ENCODE measurements at regions not wholly inside any gene's neighbourhood (a gene's known extent, or its start where the extent isn't known, plus 50 kb on each side); places are given as distances from the start of the nearest gene placed in this dataset.

DNA sequence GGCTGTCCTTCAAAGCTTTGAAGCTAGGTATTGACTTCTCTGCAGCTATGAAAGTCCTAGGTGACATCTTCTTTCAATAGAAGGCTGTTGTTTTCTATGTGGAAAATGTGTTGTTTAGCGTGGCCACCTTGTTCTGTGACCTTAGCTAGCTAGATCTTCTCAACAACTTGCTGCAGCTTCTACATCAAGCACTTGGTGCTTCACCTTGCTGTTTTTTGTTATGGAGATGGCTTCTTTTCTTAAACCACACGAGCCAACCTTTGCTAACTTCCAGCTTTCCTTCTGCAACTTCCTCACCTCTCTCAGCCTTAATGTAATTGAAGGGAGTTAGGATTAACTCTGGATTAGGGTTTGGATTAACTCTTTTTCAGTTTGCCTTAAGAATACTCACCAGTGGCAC, 128.6 kb upstream of the MMS22L start:
- Histone ChIP-seq H3K36me3 (ENCODE audit: control insufficient read depth, insufficient read depth, low read length) (no peaks in the 10 kb centered on the region), H3K27me3 (ENCODE audit: control insufficient read depth, insufficient read depth, low read length) (no peaks in the 10 kb centered on the region), H3K4me3 (ENCODE audit: low read depth, low read length) (no peak overlapping the region)
- no peak for TF ChIP-seq CTCF (IDR thresholded peaks at IDR 0.05; ENCODE audit: insufficient read depth, low read depth, low read length)
- DNase-seq (ENCODE audit: low read depth), result no peak
- POLR2A ChIA-PET, result no interaction called here
- CTCF ChIA-PET, result interaction anchor here (0.7 to 1.4 kb wide), 2 partner anchors 26 to 197 kb away, joined by 3 read pairs; no protein-coding TSS in a partner anchor

DNA sequence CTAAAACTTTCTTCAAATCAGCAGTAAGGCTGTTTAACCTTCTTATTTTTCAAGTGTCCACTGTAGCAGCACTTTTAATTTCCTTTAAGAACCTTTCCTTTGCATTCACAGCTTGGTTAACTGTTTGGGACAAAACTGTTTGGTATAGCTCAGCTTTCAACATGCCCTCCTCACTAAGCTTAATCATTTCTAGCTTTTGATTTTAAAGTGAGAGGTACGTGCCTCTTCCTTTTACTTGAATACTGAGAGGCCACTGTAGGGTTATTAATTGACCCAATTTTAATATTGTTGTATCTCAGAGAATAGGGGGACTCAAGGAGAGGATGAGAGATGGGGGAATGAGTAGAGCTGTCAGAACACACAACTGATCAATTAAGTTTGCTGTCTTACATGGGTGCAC, 129.5 kb upstream of the MMS22L start:
- Histone ChIP-seq H3K4me3 (ENCODE audit: low read depth, low read length) (no peak overlapping the region), H3K36me3 (ENCODE audit: control insufficient read depth, insufficient read depth, low read length) (no peaks in the 10 kb centered on the region), H3K27me3 (ENCODE audit: control insufficient read depth, insufficient read depth, low read length) (no peaks in the 10 kb centered on the region)
- POLR2A ChIA-PET, result no interaction called here
- CTCF ChIA-PET, result interaction anchor here (1.4 kb wide), 1 partner anchor 198 kb away, joined by 3 read pairs; no protein-coding TSS in a partner anchor
- no peak for DNase-seq (ENCODE audit: low read depth)
- TF ChIP-seq CTCF (IDR thresholded peaks at IDR 0.05; ENCODE audit: insufficient read depth, low read depth, low read length), result no peak

- ChIA-PET POLR2A (no interaction called here), CTCF (interaction anchor here (1.1 kb wide), 1 partner anchor 10 kb away, joined by 3 read pairs; no protein-coding TSS in a partner anchor)
- H3K4me3 ChIP-seq (ENCODE audit: low read depth, low read length), result no peak overlapping the region
- H3K27me3 ChIP-seq (ENCODE audit: control insufficient read depth, insufficient read depth, low read length), result no peaks in the 10 kb centered on the region
- no peak for TF ChIP-seq CTCF (IDR thresholded peaks at IDR 0.05; ENCODE audit: insufficient read depth, low read depth, low read length)
- DNase-seq (ENCODE audit: low read depth), result no peak
- H3K36me3 ChIP-seq (ENCODE audit: control insufficient read depth, insufficient read depth, low read length), result no peaks in the 10 kb centered on the region
Measured at GRCh38 chr6:97422171-97422570, 139.2 kb upstream of the MMS22L start.

DNA sequence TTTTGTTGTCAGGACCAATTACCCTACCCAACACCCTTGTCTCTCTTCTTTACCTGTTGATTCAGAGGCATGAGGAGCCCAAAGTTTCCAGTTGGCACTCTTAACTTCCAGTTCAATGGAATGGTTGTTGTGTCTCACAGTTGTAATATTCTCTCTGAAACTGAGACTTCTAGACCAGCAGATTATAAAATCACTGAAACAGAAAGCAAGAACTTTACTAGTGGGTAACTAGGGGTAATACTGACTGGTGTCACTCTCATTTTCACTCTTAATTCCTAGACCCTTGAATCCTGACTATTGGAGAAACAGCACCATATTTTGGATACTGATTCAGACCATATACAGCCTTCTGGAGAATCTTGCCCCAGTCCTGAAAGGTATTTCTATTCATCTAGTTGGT, 140.2 kb upstream of the MMS22L start:
- ChIA-PET CTCF (no interaction called here), POLR2A (no interaction called here)
- H3K36me3 ChIP-seq (ENCODE audit: control insufficient read depth, insufficient read depth, low read length), result no peaks in the 10 kb centered on the region
- TF ChIP-seq CTCF (IDR thresholded peaks at IDR 0.05; ENCODE audit: insufficient read depth, low read depth, low read length), result no peak
- H3K4me3 ChIP-seq (ENCODE audit: low read depth, low read length), result no peak overlapping the region
- no peaks in the 10 kb centered on the region; the same call in 1 of the 2 replicates for H3K27me3 ChIP-seq (ENCODE audit: control insufficient read depth, insufficient read depth, low read length)
- DNase-seq (ENCODE audit: low read depth), result no peak

DNA sequence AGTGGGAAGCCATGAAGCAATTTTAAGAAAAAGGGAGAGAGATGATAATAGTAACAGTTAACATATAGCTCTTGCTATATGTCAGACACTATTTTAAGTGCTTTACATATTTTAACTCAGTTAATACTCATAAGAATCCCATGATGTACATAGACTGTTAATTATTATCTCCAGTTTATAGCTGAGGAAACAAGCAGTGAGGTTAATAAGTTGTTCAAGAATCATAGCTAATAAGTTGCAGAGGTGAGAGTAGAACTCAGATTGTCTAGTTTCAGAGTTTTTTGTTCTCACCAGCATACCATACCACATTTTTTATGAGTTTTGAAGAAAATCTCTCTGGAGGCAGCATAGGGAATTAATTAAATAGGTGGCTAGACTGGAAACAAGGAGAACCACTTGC, 144.6 kb upstream of the MMS22L start:
- CTCF ChIA-PET, result interaction anchor here (1.1 to 1.2 kb wide), 2 partner anchors 9 to 10 kb away, joined by 4 read pairs; no protein-coding TSS in a partner anchor
- Histone ChIP-seq H3K4me3 (ENCODE audit: low read depth, low read length) (no peak overlapping the region), H3K27me3 (ENCODE audit: control insufficient read depth, insufficient read depth, low read length) (no peaks in the 10 kb centered on the region; the same call in 1 of the 2 replicates), H3K36me3 (ENCODE audit: control insufficient read depth, insufficient read depth, low read length) (no peaks in the 10 kb centered on the region)
- TF ChIP-seq CTCF (IDR thresholded peaks at IDR 0.05; ENCODE audit: insufficient read depth, low read depth, low read length), result no peak
- DNase-seq (ENCODE audit: low read depth), result no peak
- POLR2A ChIA-PET, result no interaction called here

Data from BJ (cell line).